Ascending aorta (tissue), 2 donors: ENCODE measurements at regions not wholly inside any gene's neighbourhood (a gene's known extent, or its start where the extent isn't known, plus 50 kb on each side); places are given as distances from the start of the nearest gene placed in this dataset.
"Not testable (repeated sequence)": the region's sequence is repeated elsewhere in the genome, so short reads cannot be mapped to it uniquely, and the experiment has no call there.

Experiments used
- DNase-seq, 2 donors: peaks; one replicate each; pipeline ENCODE4 v3.0.0-alpha.2; 2019; ENCODE audit warnings: low spot score in 2 of 2
- H3K27ac ChIP-seq, 2 donors: fragments of 200-600 bp; sonication (generic); one replicate each; pipeline ENCODE4 v1.5.1; 2016 to 2017; ENCODE audit warnings: mild to moderate bottlenecking in 1 of 2
- H3K27me3 ChIP-seq: fragments of 200-600 bp; sonication (generic); one replicate; pipeline ENCODE4 v1.5.1; 2017
- H3K36me3 ChIP-seq, 2 donors: fragments of 200-600 bp; sonication (generic); one replicate each; pipeline ENCODE4 v1.5.1; 2016
- H3K4me1 ChIP-seq, 2 donors: fragments of 200-600 bp; sonication (generic); one replicate each; pipeline ENCODE4 v1.5.1; 2016 to 2017; ENCODE audit warnings: mild to moderate bottlenecking in 1 of 2
- H3K4me3 ChIP-seq, 2 donors: fragments of 200-600 bp; sonication (generic); one replicate each; pipeline ENCODE4 v1.5.1; 2016 to 2017; ENCODE audit warnings: mild to moderate bottlenecking in 1 of 2
- H3K9me3 ChIP-seq, 2 donors: fragments of 200-600 bp; sonication (generic); one replicate each; pipeline ENCODE4 v1.5.1; 2016
- intact Hi-C: fragments of 100-400 bp; cut with DNase I; formaldehyde crosslinking; loops from one replicate; pipeline ENCODE4 v1.15.1; 2023
- TF ChIP-seq, protein P1 (sequence below), 3 experiments: fragments of 200-600 bp in 2 of 3; fragments of 450-650 bp in 1 of 3; sonication (generic) in 2 of 3; IDR thresholded peaks; one replicate each; pipeline ENCODE4 v1.5.1; 2016 to 2019; ENCODE audit warnings: antibody characterized with exemption in 3 of 3, mild to moderate bottlenecking in 1 of 3, moderate library complexity in 1 of 3

DNA sequence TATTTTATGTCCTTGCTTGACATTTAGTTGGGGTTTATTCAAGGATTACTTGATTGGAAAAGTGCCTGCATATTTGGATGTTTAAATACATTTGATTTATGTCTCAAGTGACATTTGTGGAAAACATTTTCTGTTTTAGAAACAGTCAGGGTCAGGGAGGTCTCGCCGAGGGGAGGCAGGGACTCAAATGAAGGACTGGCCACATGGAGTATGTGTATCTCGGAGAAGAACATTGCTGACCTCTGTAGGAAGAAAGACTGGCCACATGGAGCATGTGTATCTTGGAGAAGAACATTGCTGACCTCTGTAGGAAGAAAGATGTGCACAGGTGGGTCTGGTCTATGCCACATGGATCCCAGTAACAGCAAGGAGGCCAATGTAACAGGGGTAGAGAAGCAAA lies 233.6 kb downstream of the TRIML1 start:
- Histone ChIP-seq H3K36me3 (no peaks in the 10 kb centered on the region), H3K4me1 (no peaks in the 10 kb centered on the region), H3K27ac (no peak overlapping the region), H3K4me3 (no peak overlapping the region), H3K27me3 (no peaks in the 10 kb centered on the region), H3K9me3 (no peaks in the 10 kb centered on the region)
- intact Hi-C loops: loop anchor here (2.0 kb wide), 2 partner anchors 766 to 1648 kb away; no protein-coding TSS in a partner anchor
- TF ChIP-seq, protein P1, sequence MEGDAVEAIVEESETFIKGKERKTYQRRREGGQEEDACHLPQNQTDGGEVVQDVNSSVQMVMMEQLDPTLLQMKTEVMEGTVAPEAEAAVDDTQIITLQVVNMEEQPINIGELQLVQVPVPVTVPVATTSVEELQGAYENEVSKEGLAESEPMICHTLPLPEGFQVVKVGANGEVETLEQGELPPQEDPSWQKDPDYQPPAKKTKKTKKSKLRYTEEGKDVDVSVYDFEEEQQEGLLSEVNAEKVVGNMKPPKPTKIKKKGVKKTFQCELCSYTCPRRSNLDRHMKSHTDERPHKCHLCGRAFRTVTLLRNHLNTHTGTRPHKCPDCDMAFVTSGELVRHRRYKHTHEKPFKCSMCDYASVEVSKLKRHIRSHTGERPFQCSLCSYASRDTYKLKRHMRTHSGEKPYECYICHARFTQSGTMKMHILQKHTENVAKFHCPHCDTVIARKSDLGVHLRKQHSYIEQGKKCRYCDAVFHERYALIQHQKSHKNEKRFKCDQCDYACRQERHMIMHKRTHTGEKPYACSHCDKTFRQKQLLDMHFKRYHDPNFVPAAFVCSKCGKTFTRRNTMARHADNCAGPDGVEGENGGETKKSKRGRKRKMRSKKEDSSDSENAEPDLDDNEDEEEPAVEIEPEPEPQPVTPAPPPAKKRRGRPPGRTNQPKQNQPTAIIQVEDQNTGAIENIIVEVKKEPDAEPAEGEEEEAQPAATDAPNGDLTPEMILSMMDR (IDR thresholded peaks at IDR 0.05): peak in 2 of 3 experiments; percentile 43 to 52
- peak in 1 of 2 donors; percentile 70 for DNase-seq

DNA sequence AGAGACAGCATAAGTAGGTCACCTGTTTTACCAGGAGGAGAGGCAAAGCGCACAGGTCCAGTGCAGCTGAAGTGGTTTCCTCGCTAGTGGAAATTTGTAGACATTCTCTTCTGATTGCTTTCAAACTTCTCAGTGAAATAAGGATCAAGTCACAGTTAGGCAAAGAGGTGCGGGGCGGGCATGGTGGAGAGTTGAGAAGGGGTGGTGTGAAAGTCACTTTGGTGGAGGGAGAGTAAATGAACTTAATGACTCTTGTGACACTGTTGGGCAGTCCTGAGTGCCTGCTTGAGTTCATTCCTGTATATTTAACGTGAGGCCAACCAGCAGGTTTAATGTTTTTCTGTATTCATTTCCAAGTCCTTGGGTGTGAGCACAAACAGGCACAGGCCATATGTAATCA lies 235.6 kb downstream of the TRIML1 start:
- intact Hi-C loops: no loop called here
- Histone ChIP-seq H3K9me3 (no peaks in the 10 kb centered on the region), H3K36me3 (no peaks in the 10 kb centered on the region), H3K27ac (no peak overlapping the region), H3K4me1 (no peaks in the 10 kb centered on the region), H3K4me3 (no peak overlapping the region), H3K27me3 (no peaks in the 10 kb centered on the region)
- TF ChIP-seq, protein P1 (IDR thresholded peaks at IDR 0.05): no peak
- no peak for DNase-seq

DNA sequence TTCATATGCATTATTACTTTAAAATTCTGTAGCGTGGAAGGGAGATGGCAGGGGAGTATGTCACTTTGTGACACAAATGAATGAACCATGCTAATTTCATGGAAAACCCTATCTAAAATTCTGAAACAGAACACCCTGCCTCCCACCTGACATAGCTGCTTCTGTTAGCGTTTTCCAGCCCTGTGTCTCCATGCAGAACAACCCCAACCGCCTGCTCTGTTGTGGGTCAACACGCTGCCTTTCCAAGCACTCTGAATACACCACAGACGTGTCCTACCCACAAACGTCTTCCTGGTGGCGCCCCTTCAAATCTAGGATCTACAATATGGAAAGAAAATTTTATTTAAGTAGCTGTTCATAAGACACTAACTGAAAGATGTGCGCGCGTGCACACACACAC lies 238.6 kb downstream of the TRIML1 start:
- intact Hi-C loops: no loop called here
- H3K36me3 ChIP-seq: no peaks in the 10 kb centered on the region

DNA sequence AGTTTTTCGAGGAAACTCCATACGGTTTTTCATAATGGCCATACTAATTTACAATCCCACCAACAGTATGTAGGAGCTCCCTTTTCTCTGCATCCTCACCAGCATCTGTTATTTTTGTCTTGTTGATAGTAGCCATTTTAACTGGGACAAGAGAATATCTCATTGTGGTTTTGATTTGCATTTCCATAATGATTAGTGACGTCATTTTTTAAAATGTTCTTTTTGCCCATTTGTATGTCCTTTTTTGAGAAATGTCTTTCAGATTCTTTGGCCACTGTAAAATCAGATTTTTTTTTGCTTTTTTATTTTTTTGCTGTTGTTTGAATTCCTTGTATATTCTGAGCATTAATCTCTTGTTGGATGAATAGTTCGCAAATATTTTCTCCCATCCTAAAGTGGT lies 243.9 kb downstream of the TRIML1 start:
- DNase-seq: no peak
- Histone ChIP-seq H3K27me3 (no peaks in the 10 kb centered on the region), H3K27ac (no peak overlapping the region), H3K9me3 (no peaks in the 10 kb centered on the region), H3K4me3 (no peak overlapping the region), H3K4me1 (no peaks in the 10 kb centered on the region), H3K36me3 (no peaks in the 10 kb centered on the region)
- intact Hi-C loops: no loop called here
- TF ChIP-seq, protein P1 (IDR thresholded peaks at IDR 0.05): no peak

More for the DNA sequence above, 238.6 kb downstream of the TRIML1 start:
- Histone ChIP-seq H3K9me3 (no peaks in the 10 kb centered on the region), H3K4me3 (no peak overlapping the region), H3K27me3 (no peaks in the 10 kb centered on the region), H3K4me1 (no peaks in the 10 kb centered on the region), H3K27ac (no peak overlapping the region)
- TF ChIP-seq, protein P1 (IDR thresholded peaks at IDR 0.05): no peak
- DNase-seq: no peak

DNA sequence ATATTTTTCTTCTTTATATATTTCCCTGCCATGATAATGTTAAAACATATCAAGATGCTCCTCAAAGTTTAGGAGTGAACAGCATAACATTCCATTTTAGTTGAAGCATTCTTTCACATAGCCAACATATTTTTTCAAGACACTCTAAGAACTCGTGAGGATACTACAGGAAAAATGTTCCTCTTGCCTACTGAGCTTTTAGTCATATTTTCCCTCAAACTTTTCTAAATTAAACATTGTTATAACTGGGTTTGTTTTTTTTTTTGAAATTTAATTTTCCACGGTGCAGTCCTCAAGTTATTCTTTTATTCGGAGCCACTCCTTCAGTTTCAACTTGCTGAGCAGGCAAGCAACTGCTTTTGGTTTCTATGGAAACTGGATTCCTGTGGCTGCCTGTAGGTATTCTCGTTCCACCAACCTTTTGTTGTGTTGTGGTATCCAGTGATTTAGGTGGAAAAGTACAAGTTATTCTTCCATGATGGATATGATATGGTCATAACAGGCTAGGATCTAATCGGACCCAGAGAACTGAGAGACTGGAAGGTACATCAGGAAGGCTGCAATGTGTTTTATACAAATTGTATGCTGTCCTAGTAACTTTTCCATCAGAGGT lies 248.0 kb downstream of the TRIML1 start:
- no peak overlapping the region for H3K4me3 ChIP-seq
- intact Hi-C loops: no loop called here
- no peaks in the 10 kb centered on the region for H3K36me3 ChIP-seq
- H3K27me3 ChIP-seq: no peaks in the 10 kb centered on the region
- H3K9me3 ChIP-seq: no peaks in the 10 kb centered on the region
- no peak overlapping the region for H3K27ac ChIP-seq
- DNase-seq: no peak
- H3K4me1 ChIP-seq: no peaks in the 10 kb centered on the region
- TF ChIP-seq, protein P1 (IDR thresholded peaks at IDR 0.05): no peak

DNA sequence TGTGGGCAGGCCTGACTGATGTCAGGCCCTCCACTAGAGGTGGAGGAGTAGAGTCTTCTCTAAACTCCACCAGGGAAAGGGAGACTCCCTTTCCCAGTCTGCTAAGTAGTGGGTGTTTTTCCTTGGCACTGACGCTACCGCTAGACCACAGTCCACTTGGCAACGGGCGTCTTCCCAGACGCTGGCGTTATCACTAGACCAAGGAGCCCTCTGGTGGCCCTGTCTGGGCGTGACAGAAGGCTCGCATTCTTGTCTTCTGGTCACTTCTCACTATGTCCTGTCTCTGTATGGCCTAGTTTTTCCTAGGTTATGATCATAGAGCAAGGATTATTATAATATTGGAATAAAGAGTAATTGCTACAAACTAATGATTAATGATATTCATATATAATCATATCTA lies 252.1 kb downstream of the TRIML1 start:
- H3K27ac ChIP-seq, H3K27me3 ChIP-seq, H3K4me1 ChIP-seq, H3K4me3 ChIP-seq, H3K9me3 ChIP-seq, H3K36me3 ChIP-seq, intact Hi-C loops, DNase-seq: not testable (repeated sequence)
